C1 segment of cervical spinal cord (tissue), 14 donors: ENCODE measurements at regions not wholly inside any gene's neighbourhood (a gene's known extent, or its start where the extent isn't known, plus 50 kb on each side); places are given as distances from the start of the nearest gene placed in this dataset.
A peak's percentile ranks its signal among the peaks of the same experiment; 100 is the strongest.

Experiments
- DNase-seq, 14 donors: peaks; one replicate each; lab custom pipeline; 2025; lab: John Stamatoyannopoulos, UW

DNA sequence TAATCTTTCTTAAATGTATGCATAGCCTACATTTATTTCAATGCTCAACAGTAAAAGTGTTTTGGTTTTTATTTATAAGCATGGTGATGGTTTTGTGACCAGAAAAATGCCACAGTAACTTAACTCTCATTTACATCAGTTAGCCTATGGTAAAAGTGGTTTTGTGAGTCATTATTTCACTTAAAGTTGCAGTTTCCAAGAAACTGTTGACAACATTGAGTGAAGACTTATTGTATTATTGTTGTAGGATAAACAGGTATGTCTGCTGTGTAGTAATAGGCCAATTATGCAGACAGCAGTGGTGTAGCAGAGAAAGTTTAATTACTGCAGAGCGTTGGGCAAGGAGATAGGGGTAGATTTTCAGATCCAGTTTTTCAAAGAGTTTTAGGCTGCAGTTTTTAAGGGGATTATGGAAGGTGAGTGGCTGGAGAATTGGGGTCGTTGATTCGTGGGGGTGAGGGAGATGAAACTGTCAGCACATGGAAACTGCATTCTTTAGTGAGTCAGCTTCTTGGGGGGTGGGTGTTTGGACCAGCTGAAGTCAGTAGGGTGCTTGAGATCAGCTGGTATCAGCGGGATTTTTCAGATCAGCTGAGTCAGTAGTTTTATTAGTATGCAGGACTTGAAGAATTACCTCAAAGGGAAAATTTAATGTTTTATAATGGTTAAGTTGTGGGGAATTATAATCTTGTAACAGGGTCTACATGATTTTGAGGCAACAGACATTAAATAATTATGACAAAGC, 168.7 kb upstream of the FMN2 start:
- no peak for DNase-seq

- DNase-seq: no peak
Measured at GRCh38 chr1:239924741-239925350, 166.8 kb upstream of the FMN2 start.

GRCh38 chr1:239926184-239926583, 165.5 kb upstream of the FMN2 start:
- no peak for DNase-seq

DNA sequence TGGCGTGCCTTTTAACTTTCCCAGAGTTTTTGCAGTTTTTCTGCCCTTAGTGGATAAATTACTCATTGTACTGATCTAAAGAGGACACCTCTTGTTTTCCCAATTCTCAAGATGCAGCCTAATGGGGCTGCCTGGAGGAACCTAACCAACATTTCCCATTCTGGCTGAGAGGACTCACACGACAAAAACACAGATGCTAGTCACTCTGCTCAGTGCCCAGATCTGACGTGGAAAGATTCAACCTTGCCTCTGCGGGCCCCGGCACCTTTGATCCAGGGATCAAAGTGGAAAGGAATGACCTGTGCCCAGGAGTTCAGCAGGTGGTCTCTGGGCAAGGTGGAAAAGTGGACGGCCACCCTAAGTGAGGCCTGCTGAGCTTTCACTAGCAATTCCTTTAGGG, 162.4 kb upstream of the FMN2 start:
- no peak for DNase-seq

- no peak for DNase-seq
Measured at GRCh38 chr1:239930686-239931262, 160.9 kb upstream of the FMN2 start.

DNA sequence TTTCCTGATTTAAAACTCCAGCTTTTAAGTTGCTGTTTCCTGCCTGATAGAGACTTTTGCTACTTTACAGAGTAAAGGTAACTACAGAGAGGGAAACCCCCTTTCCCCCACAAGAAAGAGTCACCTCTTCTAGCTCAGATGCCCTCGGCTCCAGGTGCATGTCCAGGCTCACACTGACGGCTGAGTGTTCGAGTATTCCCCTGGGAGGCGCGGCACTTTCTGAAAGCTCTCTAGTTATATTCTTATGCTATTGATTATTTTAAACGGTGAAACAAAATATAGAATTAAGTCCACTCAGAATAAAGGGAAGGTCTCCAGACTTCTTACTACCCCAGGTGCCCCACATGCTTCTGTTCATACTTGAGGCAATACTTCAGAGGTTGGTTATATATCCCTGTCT, 160.3 kb upstream of the FMN2 start:
- no peak for DNase-seq

DNA sequence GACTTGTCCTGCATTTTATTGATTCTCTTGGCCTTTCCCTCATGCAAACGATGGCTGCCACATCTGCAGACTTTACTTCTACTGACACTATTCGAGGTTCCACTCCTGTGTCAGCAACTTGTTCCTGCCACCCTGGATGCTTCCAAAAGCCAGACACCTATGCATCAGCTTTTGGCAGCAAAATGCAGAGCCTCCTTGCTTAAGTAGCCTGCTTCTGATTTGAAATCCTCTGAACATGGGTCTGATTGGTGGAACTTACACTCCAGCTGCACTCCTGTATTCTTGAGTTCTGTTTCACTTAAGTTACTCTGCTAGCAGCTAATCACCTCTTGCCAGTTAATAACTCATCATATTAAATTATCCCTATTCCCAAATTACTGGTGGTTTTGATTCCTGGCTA, 152.1 kb upstream of the FMN2 start:
- DNase-seq: no peak

GRCh38 chr1:239943761-239944160, 147.9 kb upstream of the FMN2 start:
- DNase-seq: no peak

- no peak for DNase-seq
Measured at GRCh38 chr1:239944666-239945065, 147.0 kb upstream of the FMN2 start.

DNA sequence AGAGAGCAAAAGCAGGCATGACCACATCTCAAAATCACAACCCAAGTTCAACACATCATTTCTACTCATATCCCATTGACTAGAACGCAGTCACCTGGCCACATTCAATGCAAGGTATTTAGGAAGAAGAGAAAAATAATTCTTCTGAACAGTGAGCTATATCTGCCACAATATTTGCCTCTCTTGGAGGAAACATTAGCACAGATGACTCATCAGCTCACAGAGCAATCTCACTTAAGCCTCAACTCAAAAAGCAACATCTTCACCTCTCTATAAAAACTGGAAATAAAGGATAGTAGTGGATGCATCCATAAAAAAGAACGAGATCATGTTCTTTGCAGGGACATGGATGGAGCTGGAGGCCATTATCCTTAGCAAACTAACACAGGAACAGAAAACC, 143.9 kb upstream of the FMN2 start:
- DNase-seq: no peak

DNA sequence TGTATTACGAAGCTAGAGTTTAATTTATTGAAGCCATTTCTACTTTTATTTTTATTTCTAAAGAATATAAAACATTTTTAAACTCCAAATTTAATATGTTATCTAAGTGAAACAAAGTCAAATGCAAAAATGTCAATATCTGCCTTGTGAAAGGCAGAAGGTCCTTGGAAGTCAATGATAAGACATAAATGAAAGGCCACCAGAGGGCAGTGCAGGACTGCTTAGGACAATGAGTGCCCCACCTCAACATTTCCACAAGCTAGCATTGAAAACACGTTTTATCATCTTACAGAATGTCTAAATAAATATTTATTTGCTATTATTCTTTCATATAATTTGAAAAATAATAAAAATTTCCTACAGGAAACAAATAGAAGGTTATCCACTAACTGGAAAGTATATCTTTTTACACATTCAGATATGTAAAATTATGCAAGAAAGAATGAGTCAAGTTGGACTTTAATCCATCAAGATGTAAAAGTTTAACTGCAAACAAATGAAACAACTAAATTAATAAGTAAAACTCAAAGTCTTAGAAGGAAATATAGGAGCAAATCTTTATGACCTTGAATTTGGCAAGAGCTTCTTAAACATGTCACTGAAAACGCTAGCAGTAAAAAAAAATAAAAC, 140.1 kb upstream of the FMN2 start:
- peak in 7 of 14 donors; percentile 2 to 26 (median 10) for DNase-seq

- no peak for DNase-seq
Measured at GRCh38 chr1:239952348-239953308, 139.1 kb upstream of the FMN2 start.

DNA sequence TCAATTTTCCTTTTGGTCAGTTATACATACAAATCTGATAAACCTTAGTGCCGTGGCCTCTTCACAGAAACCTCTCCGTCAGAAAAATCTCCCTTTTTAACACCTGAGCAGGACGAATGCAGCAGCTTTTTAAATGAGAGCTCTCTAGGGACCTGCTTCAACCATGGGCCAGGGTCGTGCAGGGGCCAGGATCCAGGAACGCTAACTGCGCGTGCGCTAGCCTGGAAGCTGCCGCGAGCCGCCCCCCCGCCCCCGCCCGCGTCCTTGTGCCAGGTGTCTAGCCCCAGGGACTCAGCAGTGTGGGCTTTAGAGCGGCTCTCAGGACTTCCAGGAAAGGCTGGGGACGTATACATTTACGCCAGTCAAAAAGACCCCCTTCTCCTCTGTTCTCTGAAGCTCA, 136.8 kb upstream of the FMN2 start:
- no peak for DNase-seq

DNA sequence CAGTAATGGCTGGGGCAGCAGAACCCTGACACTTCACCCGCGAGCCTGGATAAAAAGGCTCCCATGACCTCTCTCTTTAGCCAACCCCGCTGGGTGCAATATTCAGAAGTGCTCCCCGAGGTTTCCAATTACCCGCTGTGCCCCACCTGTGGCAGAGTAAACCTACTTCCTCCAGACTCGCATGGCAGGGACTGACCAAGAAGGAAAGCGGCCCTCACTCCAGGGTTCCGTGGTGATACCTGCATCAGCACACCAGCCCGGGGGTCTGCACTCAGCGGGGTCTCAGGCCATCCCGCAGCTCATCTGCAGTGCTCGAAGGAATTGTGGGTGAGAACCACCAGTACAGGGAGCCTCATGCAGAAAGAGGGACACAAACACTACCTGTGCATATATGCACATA, 136.3 kb upstream of the FMN2 start:
- no peak for DNase-seq

DNA sequence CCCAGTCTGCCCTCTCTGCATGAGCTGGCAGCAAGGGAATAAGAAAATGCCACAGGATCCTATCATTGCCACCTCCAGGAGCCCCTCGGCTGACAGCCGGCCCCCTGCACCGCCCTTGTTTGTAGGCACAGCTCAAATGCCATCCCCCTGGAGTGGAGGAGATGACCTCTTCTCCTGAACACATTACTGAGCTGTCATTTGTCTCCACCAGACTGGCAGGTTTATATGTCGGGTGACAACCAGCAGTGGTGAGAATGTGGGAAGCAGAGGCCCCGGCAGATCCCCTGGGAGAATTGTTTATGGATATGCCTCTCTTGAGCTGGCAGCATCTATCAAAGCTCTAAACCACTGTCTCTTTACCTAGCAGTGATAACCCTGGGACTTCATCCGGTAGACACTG, 135.4 kb upstream of the FMN2 start:
- DNase-seq: no peak

DNA sequence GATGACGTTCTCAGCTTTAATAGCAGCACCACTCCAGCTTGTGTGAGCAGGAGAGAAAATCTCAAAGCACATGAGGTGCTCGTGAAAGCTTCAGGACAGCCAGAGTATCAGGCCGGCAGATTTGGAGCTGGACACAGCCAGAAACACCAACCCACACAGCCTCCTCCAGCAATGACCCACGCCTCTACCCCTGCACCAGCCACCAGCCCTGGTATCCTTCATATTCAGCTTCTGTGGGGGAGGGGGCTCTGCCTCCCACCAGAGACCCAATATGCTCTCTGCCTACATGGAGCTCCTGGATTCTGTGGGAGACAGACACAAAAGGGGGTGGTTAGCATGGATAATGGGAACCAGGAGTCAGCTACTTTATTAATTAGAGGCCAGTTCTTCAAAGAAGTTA, 133.6 kb upstream of the FMN2 start:
- no peak for DNase-seq

GRCh38 chr1:239960366-239960765, 131.3 kb upstream of the FMN2 start:
- DNase-seq: no peak

DNA sequence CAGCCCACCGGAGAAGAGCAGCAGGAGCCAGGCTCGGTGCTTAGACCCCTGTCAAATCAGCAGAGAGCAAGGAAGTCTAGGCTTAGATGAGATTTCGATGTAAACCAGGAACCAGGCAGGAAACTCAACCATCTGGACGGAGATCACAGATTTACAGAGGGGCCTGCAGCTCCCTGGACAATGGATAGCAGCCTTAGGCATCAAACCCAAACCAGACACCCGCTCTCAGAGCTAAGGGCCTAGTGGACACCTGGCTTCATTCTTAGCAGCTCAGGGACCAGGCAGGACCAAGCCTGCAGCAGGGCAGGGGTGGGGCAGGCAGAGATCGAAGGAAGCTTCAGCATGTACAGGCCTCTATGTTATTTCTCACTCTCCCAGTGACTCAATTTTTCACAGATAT, 127.8 kb upstream of the FMN2 start:
- no peak for DNase-seq

GRCh38 chr1:239976130-239976968, 115.3 kb upstream of the FMN2 start:
- peak in 4 of 14 donors; percentile 6 to 27 (median 8) for DNase-seq

GRCh38 chr1:239977416-239977815, 114.3 kb upstream of the FMN2 start:
- DNase-seq: no peak

GRCh38 chr1:239979456-239979855, 112.2 kb upstream of the FMN2 start:
- no peak for DNase-seq
